ENCODE measurements at regions not wholly inside any gene's neighbourhood (a gene's known extent, or its start where the extent isn't known, plus 50 kb on each side); places are given as distances from the start of the nearest gene placed in this dataset.

DNA sequence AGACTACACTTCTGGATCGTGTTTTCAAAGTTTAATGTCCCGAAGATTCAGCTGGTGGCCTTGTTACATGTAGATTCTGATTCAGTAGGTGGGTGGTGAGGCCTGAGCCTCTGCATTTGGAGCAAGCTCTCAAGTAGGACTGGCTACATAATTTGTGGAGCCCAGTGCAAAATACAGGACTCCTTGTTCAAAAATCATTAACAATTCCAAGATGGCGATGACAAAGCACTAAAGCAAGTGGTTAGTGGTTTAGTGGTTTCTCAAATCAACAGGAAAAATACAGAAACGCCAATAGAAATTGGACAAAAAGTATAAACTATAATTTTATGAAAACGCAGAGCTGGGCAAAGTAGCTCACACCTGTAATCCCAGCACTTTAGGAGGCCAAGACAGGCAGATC, 133.7 kb upstream of the STMND1 start:
- Histone ChIP-seq H3K4me2 (ENCODE audit: insufficient read depth, insufficient read length, low read length) (no peak overlapping the region), H4K5ac (ENCODE audit: insufficient read length, low read depth, low read length) (no peak overlapping the region), H2AFZ (ENCODE audit: low read length) (no peak overlapping the region), H3K9ac (ENCODE audit: extremely low read depth, insufficient read length, low read length) (no peak overlapping the region), H3K79me1 (ENCODE audit: insufficient read depth, low read depth, low read length, poor library complexity, severe bottlenecking) (no peaks in the 10 kb centered on the region), H3K23me2 (ENCODE audit: insufficient read length, low read depth, low read length, poor library complexity, severe bottlenecking) (no peaks in the 10 kb centered on the region), H2BK15ac (ENCODE audit: low read depth, low read length) (no peak overlapping the region), H3K18ac (ENCODE audit: insufficient read length, low read depth, low read length) (no peak overlapping the region), H2BK20ac (ENCODE audit: low read depth, low read length, poor library complexity, severe bottlenecking) (no peak overlapping the region), H4K8ac (replicated peaks; ENCODE audit: insufficient read length, low read depth, low read length) (no peak overlapping the region), H2AK5ac (ENCODE audit: insufficient read length, low read length) (no peak overlapping the region), H3K79me2 (ENCODE audit: insufficient read depth, low read length) (no peaks in the 10 kb centered on the region), H3K27ac (ENCODE audit: insufficient read length, low read depth, low read length) (no peak overlapping the region), H4K20me1 (ENCODE audit: control insufficient read depth, insufficient read depth, insufficient read length) (no peaks in the 10 kb centered on the region), H2BK5ac (ENCODE audit: insufficient read length, low read length) (no peak overlapping the region), H2BK120ac (ENCODE audit: low read depth, low read length, poor library complexity, severe bottlenecking) (no peak overlapping the region), H2BK12ac (ENCODE audit: insufficient read length, low read depth, low read length) (no peak overlapping the region), H3K27me3 (ENCODE audit: insufficient read depth, low read length) (no peaks in the 10 kb centered on the region), H3K4me1 (ENCODE audit: insufficient read depth, low read length) (0 out of 2 replicates have a peak, but pooled peaks cover 2% of the 10 kb centered on the region), H3K9me3 (ENCODE audit: control insufficient read depth, low read depth, low read length) (no peaks in the 10 kb centered on the region), H3K14ac (ENCODE audit: insufficient read depth, low read length) (no peak overlapping the region), H3K56ac (ENCODE audit: insufficient read length, low read depth, low read length) (no peak overlapping the region), H3K23ac (ENCODE audit: insufficient read length, low read depth, low read length) (no peak overlapping the region), H4K91ac (ENCODE audit: insufficient read length, low read depth, low read length) (no peak overlapping the region), H3T11ph (ENCODE audit: low read length) (no peak overlapping the region), H3K4ac (ENCODE audit: low read depth, low read length) (no peak overlapping the region)
- Mint-ChIP-seq H3K36me3 (ENCODE audit: insufficient read depth in 1 of 3, low read depth in 3 of 3) (no peaks in the 10 kb centered on the region), H3K27me3 (ENCODE audit: low read depth) (peaks cover 2% of the 10 kb centered on the region; the same call in 1 of the 2 replicates), H3K4me3 (no peak overlapping the region), H3K27ac (no peak overlapping the region; a peak in 1 of 7 replicates), H3K9me3 (no peaks in the 10 kb centered on the region; a peak in 1 of 5 replicates), H3K4me1 (peaks cover 8 to 10% of the 10 kb centered on the region in 2 experiments; a peak in 2 of 4 replicates)
- no peak for DNase-seq
- TF ChIP-seq, protein P1, sequence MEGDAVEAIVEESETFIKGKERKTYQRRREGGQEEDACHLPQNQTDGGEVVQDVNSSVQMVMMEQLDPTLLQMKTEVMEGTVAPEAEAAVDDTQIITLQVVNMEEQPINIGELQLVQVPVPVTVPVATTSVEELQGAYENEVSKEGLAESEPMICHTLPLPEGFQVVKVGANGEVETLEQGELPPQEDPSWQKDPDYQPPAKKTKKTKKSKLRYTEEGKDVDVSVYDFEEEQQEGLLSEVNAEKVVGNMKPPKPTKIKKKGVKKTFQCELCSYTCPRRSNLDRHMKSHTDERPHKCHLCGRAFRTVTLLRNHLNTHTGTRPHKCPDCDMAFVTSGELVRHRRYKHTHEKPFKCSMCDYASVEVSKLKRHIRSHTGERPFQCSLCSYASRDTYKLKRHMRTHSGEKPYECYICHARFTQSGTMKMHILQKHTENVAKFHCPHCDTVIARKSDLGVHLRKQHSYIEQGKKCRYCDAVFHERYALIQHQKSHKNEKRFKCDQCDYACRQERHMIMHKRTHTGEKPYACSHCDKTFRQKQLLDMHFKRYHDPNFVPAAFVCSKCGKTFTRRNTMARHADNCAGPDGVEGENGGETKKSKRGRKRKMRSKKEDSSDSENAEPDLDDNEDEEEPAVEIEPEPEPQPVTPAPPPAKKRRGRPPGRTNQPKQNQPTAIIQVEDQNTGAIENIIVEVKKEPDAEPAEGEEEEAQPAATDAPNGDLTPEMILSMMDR (conservative IDR thresholded peaks at IDR 0.05), result no peak
- no CpG with 5 or more reads among the region's 5 CpGs for WGBS (ENCODE audit: extremely low coverage, insufficient read length, low lambda C conversion rate)
